ENCODE measurements at regions not wholly inside any gene's neighbourhood (a gene's known extent, or its start where the extent isn't known, plus 50 kb on each side); places are given as distances from the start of the nearest gene placed in this dataset.
"Not testable (repeated sequence)": the region's sequence is repeated elsewhere in the genome, so short reads cannot be mapped to it uniquely, and the experiment has no call there.

DNA sequence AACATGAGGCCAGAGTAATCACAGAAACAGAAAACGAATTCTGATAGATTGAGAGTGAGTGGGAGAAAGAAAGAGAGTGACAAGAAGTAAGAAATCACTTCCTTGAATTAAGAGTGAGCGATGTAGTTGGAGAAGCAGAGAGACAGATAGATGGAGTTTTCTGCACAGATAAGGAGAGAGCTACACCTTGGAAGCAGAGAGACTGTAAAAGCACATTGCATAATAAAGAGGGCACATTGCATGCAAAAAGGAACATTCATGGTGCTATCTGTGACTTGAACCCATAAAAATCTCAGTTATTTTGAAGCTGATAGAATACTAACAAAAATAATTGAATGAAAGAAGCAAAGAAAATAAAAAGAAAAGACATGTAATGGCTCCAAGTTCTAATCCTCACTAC lies 943.8 kb downstream of the NR2F1-AS1 start:
- Histone ChIP-seq H3K9me3 (no peaks in the 10 kb centered on the region), H3K4me1 (peaks cover 0 to 11% (median 0%) of the 10 kb centered on the region in 4 donors), H3K36me3 (no peaks in the 10 kb centered on the region), H3K27ac (no peak overlapping the region), H3K4me3 (no peak overlapping the region), H3K27me3 (no peaks in the 10 kb centered on the region)
- no peak for DNase-seq
- intact Hi-C loops (cut with DNase I; ENCODE audit: low total_unique reads) = no loop called here
- no peak for TF ChIP-seq CTCF (IDR thresholded peaks at IDR 0.05)

- Histone ChIP-seq H3K27me3 (no peaks in the 10 kb centered on the region), H3K27ac (no peak overlapping the region), H3K9me3 (no peaks in the 10 kb centered on the region), H3K4me3 (no peak overlapping the region), H3K36me3 (no peaks in the 10 kb centered on the region), H3K4me1 (no peaks in the 10 kb centered on the region)
- TF ChIP-seq CTCF (IDR thresholded peaks at IDR 0.05) = no peak
- intact Hi-C loops (cut with DNase I; ENCODE audit: low total_unique reads) = no loop called here
- DNase-seq = no peak
Observed at GRCh38 chr5:92635001-92635461, 946.0 kb downstream of the NR2F1-AS1 start.

DNA sequence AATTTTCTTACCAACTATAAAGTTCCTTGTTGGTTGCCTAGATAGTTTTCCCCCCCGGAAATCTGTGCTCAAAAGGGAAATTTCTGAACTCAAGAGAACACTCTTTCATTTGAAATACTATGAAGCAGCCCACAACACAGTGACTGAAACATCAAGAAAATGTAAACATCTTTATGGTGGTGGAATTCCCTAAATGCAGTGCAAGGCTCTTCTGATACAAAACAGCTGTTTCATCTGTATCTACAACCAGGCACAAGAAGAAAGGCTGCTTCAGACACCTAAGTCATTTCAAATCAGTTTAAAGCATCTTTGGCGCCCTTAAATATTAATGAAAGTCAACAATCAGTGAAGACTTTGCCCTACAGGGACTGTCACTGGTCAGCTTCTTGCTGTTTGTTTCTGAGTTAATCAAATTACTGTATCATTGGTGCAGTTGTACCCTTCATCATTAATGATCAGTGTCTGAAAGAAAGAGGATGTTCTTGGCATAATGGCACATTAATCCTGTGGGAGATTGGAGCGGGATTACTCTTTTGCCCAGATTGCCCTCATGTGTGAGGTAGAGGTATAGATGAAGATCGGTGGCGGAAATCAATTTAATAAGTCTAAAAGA lies 947.0 kb downstream of the NR2F1-AS1 start:
- no peaks in the 10 kb centered on the region for H3K36me3 ChIP-seq
- no peak overlapping the region for H3K27ac ChIP-seq
- DNase-seq = no peak
- intact Hi-C loops (cut with DNase I; ENCODE audit: low total_unique reads) = no loop called here
- H3K27me3 ChIP-seq = no peaks in the 10 kb centered on the region
- H3K4me1 ChIP-seq = no peaks in the 10 kb centered on the region
- H3K4me3 ChIP-seq = no peak overlapping the region
- H3K9me3 ChIP-seq = no peaks in the 10 kb centered on the region
- TF ChIP-seq CTCF (IDR thresholded peaks at IDR 0.05) = no peak

DNA sequence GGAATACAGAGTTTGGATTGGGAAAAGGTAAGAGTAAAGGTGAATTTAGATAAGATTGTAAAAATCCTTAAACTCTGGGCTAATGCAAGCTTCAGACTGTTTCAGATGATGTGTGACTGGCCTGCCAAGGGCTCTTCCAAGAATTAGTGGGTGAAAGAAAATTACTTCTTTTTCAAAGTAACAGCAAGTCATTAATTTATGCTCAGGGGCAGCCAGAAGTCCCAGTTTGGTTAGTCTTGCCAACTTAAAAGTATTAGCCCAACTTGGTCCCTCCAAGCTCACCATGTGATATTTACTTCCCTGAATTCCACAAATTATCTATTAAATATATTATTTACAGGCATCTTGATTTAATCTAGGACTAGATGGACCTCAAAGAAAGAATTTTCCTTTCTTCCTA lies 947.8 kb downstream of the NR2F1-AS1 start:
- Histone ChIP-seq H3K27ac (no peak overlapping the region), H3K9me3 (no peaks in the 10 kb centered on the region), H3K36me3 (no peaks in the 10 kb centered on the region), H3K4me3 (no peak overlapping the region), H3K27me3 (no peaks in the 10 kb centered on the region), H3K4me1 (no peaks in the 10 kb centered on the region)
- intact Hi-C loops (cut with DNase I; ENCODE audit: low total_unique reads) = no loop called here
- no peak for TF ChIP-seq CTCF (IDR thresholded peaks at IDR 0.05)
- DNase-seq = no peak

- DNase-seq; H3K36me3 ChIP-seq; H3K4me1 ChIP-seq; intact Hi-C loops (cut with DNase I; ENCODE audit: low total_unique reads); H3K4me3 ChIP-seq; H3K9me3 ChIP-seq; H3K27me3 ChIP-seq; H3K27ac ChIP-seq: not testable (repeated sequence)
Observed at GRCh38 chr5:92631237-92631701, 949.8 kb downstream of the NR2F1-AS1 start.

GRCh38 chr5:92629574-92629973 lies 951.4 kb downstream of the NR2F1-AS1 start:
- intact Hi-C loops (cut with DNase I; ENCODE audit: low total_unique reads) = no loop called here
- Histone ChIP-seq H3K4me3 (no peak overlapping the region), H3K36me3 (no peaks in the 10 kb centered on the region), H3K4me1 (no peaks in the 10 kb centered on the region), H3K9me3 (no peaks in the 10 kb centered on the region), H3K27me3 (no peaks in the 10 kb centered on the region), H3K27ac (no peak overlapping the region)
- no peak for DNase-seq
- no peak for TF ChIP-seq CTCF (IDR thresholded peaks at IDR 0.05)

Measured in tibial artery (tissue), 4 donors.